GM12878 (cell line): ENCODE measurements at regions not wholly inside any gene's neighbourhood (a gene's known extent, or its start where the extent isn't known, plus 50 kb on each side); places are given as distances from the start of the nearest gene placed in this dataset.

Source experiments
- BCLAF1 ChIP-seq: fragments of 450-650 bp; IDR thresholded peaks from 2 replicates; pipeline ENCODE4 v1.6.1; 2017; ENCODE audit warnings: antibody characterized with exemption, mild to moderate bottlenecking, moderate library complexity
- E2F4 ChIP-seq: IDR thresholded peaks from 2 replicates; pipeline ENCODE4 v1.6.1; 2012; ENCODE audit warnings: low read depth, low read length, improper control_type of control experiment
- IRF4 ChIP-seq: IDR thresholded peaks from 2 replicates; pipeline ENCODE4 v1.6.1; 2011; ENCODE audit warnings: low read depth, low read length
- KAT2A ChIP-seq: conservative IDR thresholded peaks from 2 replicates; pipeline ENCODE4 v1.6.1; 2011; ENCODE audit warnings: low read depth, low read length; ENCODE audit not compliant: control insufficient read depth
- KDM1A ChIP-seq: fragments of 200-600 bp; sonication (generic); IDR thresholded peaks from 2 replicates; pipeline ENCODE4 v1.6.1; 2016; ENCODE audit warnings: borderline replicate concordance
- MAX ChIP-seq: IDR thresholded peaks from 2 replicates; pipeline ENCODE4 v1.6.1; 2012; ENCODE audit warnings: low read depth, low read length, improper control_type of control experiment
- POLR2A ChIP-seq: IDR thresholded peaks from 2 replicates; pipeline ENCODE4 v1.6.1; 2011; ENCODE audit warnings: low read depth, mild to moderate bottlenecking, low read length
- SMAD1 ChIP-seq: fragments of 450-650 bp; IDR thresholded peaks from 2 replicates; pipeline ENCODE4 v1.6.1; 2018; ENCODE audit warnings: mild to moderate bottlenecking, low read depth; ENCODE audit not compliant: partially characterized antibody
- SMAD5 ChIP-seq: IDR thresholded peaks from 2 replicates; pipeline ENCODE4 v1.6.1; 2016; ENCODE audit warnings: antibody characterized with exemption, low read depth
- SMC3 ChIP-seq: IDR thresholded peaks from 2 replicates; pipeline ENCODE4 v1.6.1; 2011; ENCODE audit warnings: low read length, improper control_type of control experiment, borderline replicate concordance
- SREBF1 ChIP-seq: IDR thresholded peaks from 2 replicates; pipeline ENCODE4 v1.6.1; 2012; ENCODE audit warnings: mild to moderate bottlenecking, low read length
- WRNIP1 ChIP-seq: IDR thresholded peaks from 2 replicates; pipeline ENCODE4 v1.6.1; 2011; ENCODE audit warnings: low read depth, low read length, improper control_type of control experiment, borderline replicate concordance
- ZNF384 ChIP-seq: IDR thresholded peaks from 2 replicates; pipeline ENCODE4 v1.6.1; 2012; ENCODE audit warnings: low read depth, mild to moderate bottlenecking, low read length, improper control_type of control experiment, borderline replicate concordance
- TF ChIP-seq, protein P1 (sequence below), 3 experiments: IDR thresholded peaks in 2 of 3; conservative IDR thresholded peaks in 1 of 3; 2 replicates each; pipeline ENCODE4 v1.5.1; 2011; ENCODE audit warnings: low read depth in 3 of 3, low read length in 3 of 3, mild to moderate bottlenecking in 3 of 3, control low read depth in 2 of 3, moderate library complexity in 2 of 3, inconsistent platforms in 1 of 3, mixed read lengths in 1 of 3; ENCODE audit not compliant: control insufficient read depth in 2 of 3, insufficient read depth in 1 of 3; ENCODE audit errors: extremely low read depth in 1 of 3
- TF ChIP-seq, protein P2 (sequence below): fragments of 450-650 bp; IDR thresholded peaks from 2 replicates; pipeline ENCODE4 v1.6.1; 2016; ENCODE audit warnings: mild to moderate bottlenecking, moderate library complexity, borderline replicate concordance

DNA sequence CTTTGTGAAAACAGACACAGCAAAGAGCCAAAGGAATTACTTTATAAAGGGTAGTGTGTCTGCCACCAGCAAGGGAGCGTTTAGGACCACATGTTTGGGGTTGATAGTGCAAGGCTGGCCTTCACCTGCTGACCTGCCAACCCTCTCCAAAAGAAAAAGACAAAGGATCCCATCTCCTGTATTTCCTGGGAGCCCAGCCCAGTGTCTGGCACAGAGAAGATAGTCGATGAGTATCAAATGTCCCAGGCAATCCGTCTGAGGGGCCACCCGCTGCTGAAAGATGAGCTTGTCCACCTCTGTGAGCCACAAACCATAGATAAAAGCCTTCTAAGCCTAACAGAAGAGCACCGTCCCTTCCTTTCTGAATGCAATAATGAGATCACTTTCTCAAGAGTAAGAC, 154.8 kb upstream of the CTNNB1 start (continued):
- TF ChIP-seq, protein P1, sequence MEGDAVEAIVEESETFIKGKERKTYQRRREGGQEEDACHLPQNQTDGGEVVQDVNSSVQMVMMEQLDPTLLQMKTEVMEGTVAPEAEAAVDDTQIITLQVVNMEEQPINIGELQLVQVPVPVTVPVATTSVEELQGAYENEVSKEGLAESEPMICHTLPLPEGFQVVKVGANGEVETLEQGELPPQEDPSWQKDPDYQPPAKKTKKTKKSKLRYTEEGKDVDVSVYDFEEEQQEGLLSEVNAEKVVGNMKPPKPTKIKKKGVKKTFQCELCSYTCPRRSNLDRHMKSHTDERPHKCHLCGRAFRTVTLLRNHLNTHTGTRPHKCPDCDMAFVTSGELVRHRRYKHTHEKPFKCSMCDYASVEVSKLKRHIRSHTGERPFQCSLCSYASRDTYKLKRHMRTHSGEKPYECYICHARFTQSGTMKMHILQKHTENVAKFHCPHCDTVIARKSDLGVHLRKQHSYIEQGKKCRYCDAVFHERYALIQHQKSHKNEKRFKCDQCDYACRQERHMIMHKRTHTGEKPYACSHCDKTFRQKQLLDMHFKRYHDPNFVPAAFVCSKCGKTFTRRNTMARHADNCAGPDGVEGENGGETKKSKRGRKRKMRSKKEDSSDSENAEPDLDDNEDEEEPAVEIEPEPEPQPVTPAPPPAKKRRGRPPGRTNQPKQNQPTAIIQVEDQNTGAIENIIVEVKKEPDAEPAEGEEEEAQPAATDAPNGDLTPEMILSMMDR (IDR thresholded peaks at IDR 0.05 in 2 of 3, conservative IDR thresholded peaks at IDR 0.05 in 1 of 3; ENCODE audit: control insufficient read depth in 2 of 3, extremely low read depth in 1 of 3, insufficient read depth in 1 of 3, low read depth in 3 of 3, low read length in 3 of 3): no peak
- no peak for TF ChIP-seq WRNIP1
- TF ChIP-seq SMC3: no peak
- no peak for TF ChIP-seq MAX
- no peak for TF ChIP-seq POLR2A
- no peak for TF ChIP-seq KDM1A
- no peak for TF ChIP-seq SMAD5
- no peak for TF ChIP-seq IRF4
- TF ChIP-seq E2F4: no peak
- no peak for TF ChIP-seq ZNF384
- TF ChIP-seq, protein P2, sequence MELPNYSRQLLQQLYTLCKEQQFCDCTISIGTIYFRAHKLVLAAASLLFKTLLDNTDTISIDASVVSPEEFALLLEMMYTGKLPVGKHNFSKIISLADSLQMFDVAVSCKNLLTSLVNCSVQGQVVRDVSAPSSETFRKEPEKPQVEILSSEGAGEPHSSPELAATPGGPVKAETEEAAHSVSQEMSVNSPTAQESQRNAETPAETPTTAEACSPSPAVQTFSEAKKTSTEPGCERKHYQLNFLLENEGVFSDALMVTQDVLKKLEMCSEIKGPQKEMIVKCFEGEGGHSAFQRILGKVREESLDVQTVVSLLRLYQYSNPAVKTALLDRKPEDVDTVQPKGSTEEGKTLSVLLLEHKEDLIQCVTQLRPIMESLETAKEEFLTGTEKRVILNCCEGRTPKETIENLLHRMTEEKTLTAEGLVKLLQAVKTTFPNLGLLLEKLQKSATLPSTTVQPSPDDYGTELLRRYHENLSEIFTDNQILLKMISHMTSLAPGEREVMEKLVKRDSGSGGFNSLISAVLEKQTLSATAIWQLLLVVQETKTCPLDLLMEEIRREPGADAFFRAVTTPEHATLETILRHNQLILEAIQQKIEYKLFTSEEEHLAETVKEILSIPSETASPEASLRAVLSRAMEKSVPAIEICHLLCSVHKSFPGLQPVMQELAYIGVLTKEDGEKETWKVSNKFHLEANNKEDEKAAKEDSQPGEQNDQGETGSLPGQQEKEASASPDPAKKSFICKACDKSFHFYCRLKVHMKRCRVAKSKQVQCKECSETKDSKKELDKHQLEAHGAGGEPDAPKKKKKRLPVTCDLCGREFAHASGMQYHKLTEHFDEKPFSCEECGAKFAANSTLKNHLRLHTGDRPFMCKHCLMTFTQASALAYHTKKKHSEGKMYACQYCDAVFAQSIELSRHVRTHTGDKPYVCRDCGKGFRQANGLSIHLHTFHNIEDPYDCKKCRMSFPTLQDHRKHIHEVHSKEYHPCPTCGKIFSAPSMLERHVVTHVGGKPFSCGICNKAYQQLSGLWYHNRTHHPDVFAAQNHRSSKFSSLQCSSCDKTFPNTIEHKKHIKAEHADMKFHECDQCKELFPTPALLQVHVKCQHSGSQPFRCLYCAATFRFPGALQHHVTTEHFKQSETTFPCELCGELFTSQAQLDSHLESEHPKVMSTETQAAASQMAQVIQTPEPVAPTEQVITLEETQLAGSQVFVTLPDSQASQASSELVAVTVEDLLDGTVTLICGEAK: no peak
- TF ChIP-seq SREBF1: no peak
- TF ChIP-seq KAT2A: no peak
- no peak for TF ChIP-seq SMAD1
- no peak for TF ChIP-seq BCLAF1
